Activated CD4-positive, alpha-beta memory T cell treated with anti-CD3 and anti-CD28 coated beads, Interleukin-2, amount 10 ng/mL, durations not matched to agents 7 days and 5 days (primary cell): ENCODE measurements at regions not wholly inside any gene's neighbourhood (a gene's known extent, or its start where the extent isn't known, plus 50 kb on each side); places are given as distances from the start of the nearest gene placed in this dataset.

Experiments
- CTCF ChIA-PET: fragments of 350-600 bp; sonication (Branson Sonifier 250); formaldehyde crosslinking; loops from one replicate; lab custom pipeline; 2021; ENCODE audit warnings: antibody characterized with exemption, inconsistent platforms; lab: Charles Lee
- POLR2A ChIA-PET: fragments of 350-600 bp; sonication (Branson Sonifier 250); formaldehyde crosslinking; loops from one replicate; lab custom pipeline; 2021; ENCODE audit warnings: antibody characterized with exemption; lab: Charles Lee
- DNase-seq: peaks from one replicate; pipeline ENCODE4 v3.0.0-alpha.2; 2020
- H3K27ac Mint-ChIP-seq: one replicate; pipeline ENCODE4 v1.8.0; 2021; ENCODE audit warnings: mild to moderate bottlenecking, mixed read lengths
- H3K27me3 Mint-ChIP-seq: one replicate; pipeline ENCODE4 v1.8.0; 2021; ENCODE audit warnings: mixed read lengths
- H3K36me3 Mint-ChIP-seq: one replicate; pipeline ENCODE4 v1.8.0; 2021; ENCODE audit warnings: low read depth, mixed read lengths
- H3K4me1 Mint-ChIP-seq: one replicate; pipeline ENCODE4 v1.8.0; 2021; ENCODE audit warnings: mixed read lengths
- H3K4me3 Mint-ChIP-seq: one replicate; pipeline ENCODE4 v1.8.0; 2021; ENCODE audit warnings: mild to moderate bottlenecking, mixed read lengths
- H3K9me3 Mint-ChIP-seq: one replicate; pipeline ENCODE4 v1.8.0; 2021; ENCODE audit warnings: mixed read lengths

- POLR2A ChIA-PET = no interaction called here
- Mint-ChIP-seq H3K27ac (no peak overlapping the region), H3K27me3 (peaks cover 6% of the 10 kb centered on the region), H3K36me3 (no peaks in the 10 kb centered on the region), H3K4me1 (no peaks in the 10 kb centered on the region), H3K4me3 (no peak overlapping the region), H3K9me3 (no peaks in the 10 kb centered on the region)
- no peak for DNase-seq
- CTCF ChIA-PET = no interaction called here
Observed at GRCh38 chr2:158732573-158733429, 62.3 kb upstream of the DAPL1 start.

DNA sequence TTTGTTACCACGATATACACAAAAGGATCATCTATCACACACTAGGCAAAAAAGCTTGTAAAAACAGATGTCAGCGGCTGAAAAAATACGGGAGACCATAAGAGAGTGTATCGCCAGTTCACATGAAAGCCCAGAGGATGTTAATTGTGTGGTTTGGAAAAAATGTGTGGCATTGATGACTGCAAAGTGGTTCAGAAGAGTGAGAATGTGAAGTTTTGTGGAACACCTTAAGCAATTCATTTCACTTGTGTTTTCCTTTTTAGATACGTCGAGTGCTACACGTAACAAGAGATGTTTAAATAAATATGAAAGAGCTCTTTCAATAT, 61.7 kb upstream of the DAPL1 start:
- ChIA-PET POLR2A (no interaction called here), CTCF (no interaction called here)
- no peak for DNase-seq
- H3K4me1 Mint-ChIP-seq = no peaks in the 10 kb centered on the region
- H3K36me3 Mint-ChIP-seq = no peaks in the 10 kb centered on the region
- no peak overlapping the region for H3K27ac Mint-ChIP-seq
- no peaks in the 10 kb centered on the region for H3K9me3 Mint-ChIP-seq
- no peak overlapping the region for H3K4me3 Mint-ChIP-seq
- peaks cover 6% of the 10 kb centered on the region for H3K27me3 Mint-ChIP-seq

- CTCF ChIA-PET = no interaction called here
- Mint-ChIP-seq H3K9me3 (no peaks in the 10 kb centered on the region), H3K4me1 (no peaks in the 10 kb centered on the region), H3K4me3 (no peak overlapping the region), H3K27ac (no peak overlapping the region), H3K27me3 (peaks cover 6% of the 10 kb centered on the region), H3K36me3 (no peaks in the 10 kb centered on the region)
- no peak for DNase-seq
- POLR2A ChIA-PET = no interaction called here
Observed at GRCh38 chr2:158734442-158734841, 60.7 kb upstream of the DAPL1 start.

DNA sequence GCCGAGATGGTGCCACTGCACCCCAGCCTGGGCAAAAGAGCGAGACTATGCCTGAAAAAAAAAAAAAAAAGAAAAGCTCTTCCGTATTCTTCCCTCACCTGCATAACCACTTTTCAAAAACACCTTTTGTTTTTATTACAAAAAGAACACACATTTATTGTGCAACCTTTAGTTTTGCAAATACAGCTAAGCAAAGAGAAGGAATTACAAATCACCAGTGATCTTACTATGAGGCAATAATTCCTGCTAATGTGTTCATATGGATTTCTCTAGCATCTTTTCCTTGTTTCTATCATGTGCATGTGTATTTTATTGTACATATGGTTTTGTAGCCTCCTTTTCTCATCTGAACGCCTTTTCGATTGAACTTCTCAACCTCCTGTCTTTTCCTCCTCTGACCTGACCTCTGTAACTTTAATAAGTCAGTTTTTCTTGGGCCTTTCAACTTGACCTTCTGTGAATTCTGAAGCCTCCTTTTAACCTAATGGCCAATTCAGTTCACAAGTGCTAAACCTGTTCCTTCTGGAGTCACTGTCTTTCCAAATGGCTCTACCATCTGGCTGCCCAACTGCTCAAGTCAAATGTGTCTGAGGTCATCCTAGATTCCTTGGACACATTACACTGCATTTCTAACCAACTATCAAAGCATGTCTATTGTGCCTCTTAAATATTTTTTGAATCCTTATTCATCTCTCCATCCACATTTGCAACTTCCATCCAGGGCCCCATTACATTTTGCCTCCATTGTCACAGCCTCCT, 59.1 kb upstream of the DAPL1 start:
- Mint-ChIP-seq H3K27ac (no peak overlapping the region), H3K27me3 (peaks cover 6% of the 10 kb centered on the region), H3K9me3 (no peaks in the 10 kb centered on the region), H3K36me3 (no peaks in the 10 kb centered on the region), H3K4me3 (no peak overlapping the region), H3K4me1 (no peaks in the 10 kb centered on the region)
- ChIA-PET CTCF (no interaction called here), POLR2A (no interaction called here)
- no peak for DNase-seq

- DNase-seq = no peak
- CTCF ChIA-PET = interaction anchor here (1.0 to 1.4 kb wide), 2 partner anchors 11 to 14 kb away, joined by 4 read pairs; no protein-coding TSS in a partner anchor
- Mint-ChIP-seq H3K4me1 (no peaks in the 10 kb centered on the region), H3K9me3 (no peaks in the 10 kb centered on the region), H3K27ac (no peak overlapping the region), H3K4me3 (no peak overlapping the region), H3K36me3 (no peaks in the 10 kb centered on the region), H3K27me3 (peaks cover 4% of the 10 kb centered on the region)
- POLR2A ChIA-PET = no interaction called here
Observed at GRCh38 chr2:158738363-158738762, 56.8 kb upstream of the DAPL1 start.

DNA sequence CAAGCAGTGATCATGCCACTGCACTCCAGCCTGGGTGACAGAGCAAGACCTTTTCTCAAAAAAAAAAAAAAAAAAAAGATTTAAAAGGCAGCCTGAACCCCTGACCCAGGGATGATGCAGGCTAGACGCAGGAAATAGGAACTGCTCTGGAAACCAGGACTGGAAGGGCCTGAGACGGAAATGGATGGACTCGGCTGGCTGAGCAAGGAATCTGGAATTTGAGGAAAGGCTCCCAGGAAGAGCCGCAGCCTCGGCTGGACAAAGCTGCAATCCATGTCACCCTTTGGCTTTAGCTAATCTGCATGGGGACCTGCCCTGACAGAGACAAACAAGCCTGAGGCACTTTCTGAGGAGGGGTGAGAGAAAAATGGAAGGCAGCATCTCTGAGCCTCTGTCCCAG, 55.0 kb upstream of the DAPL1 start:
- no peaks in the 10 kb centered on the region for H3K36me3 Mint-ChIP-seq
- H3K4me3 Mint-ChIP-seq = no peak overlapping the region
- H3K9me3 Mint-ChIP-seq = no peaks in the 10 kb centered on the region
- peaks cover 4% of the 10 kb centered on the region for H3K27me3 Mint-ChIP-seq
- DNase-seq = no peak
- no peak overlapping the region for H3K27ac Mint-ChIP-seq
- no peaks in the 10 kb centered on the region for H3K4me1 Mint-ChIP-seq
- ChIA-PET POLR2A (no interaction called here), CTCF (no interaction called here)

DNA sequence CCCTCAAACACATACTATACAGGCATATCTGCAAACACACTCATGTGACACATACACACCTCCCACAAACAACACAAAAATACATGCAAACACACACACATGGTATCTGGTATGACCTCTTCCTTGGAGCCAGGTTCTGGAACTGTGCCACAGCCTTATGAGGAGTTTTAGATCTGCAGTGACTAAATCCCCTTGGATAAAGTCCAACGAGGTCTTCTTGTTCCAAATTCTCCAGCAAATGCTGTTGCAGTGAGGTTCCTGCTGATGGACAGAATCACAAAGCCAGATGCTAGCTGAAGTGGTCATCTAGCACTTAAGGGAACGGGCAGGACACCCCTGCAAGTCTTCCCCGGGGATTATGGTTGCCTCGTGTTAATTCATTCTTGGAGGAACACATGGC, 54.5 kb upstream of the DAPL1 start:
- peaks cover 8% of the 10 kb centered on the region for H3K27me3 Mint-ChIP-seq
- ChIA-PET CTCF (no interaction called here), POLR2A (no interaction called here)

DNA sequence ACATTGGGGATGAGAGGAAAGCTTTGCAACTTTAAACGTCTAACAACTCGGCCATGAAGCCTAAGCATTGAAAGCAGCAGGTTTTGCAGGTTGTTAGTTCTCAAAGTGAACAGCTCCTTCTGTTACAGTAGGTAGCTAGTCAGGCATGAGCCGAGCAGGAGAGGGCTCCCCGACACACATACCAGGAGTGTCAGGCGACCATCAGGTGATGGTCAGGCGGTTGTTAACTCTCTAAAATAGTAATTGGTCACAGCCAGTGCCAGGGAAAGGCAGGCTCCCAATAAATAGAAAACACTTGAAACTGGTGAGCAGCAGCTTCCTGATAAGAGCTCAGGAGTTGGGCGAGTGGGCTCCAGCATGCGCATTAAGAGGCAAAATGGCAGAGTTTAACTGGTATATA, 53.5 kb upstream of the DAPL1 start:
- Mint-ChIP-seq H3K9me3 (no peaks in the 10 kb centered on the region), H3K27ac (no peak overlapping the region), H3K36me3 (no peaks in the 10 kb centered on the region), H3K4me3 (no peak overlapping the region), H3K4me1 (no peaks in the 10 kb centered on the region), H3K27me3 (peaks cover 9% of the 10 kb centered on the region)
- ChIA-PET CTCF (no interaction called here), POLR2A (no interaction called here)
- DNase-seq = no peak

More for the DNA sequence above, 54.5 kb upstream of the DAPL1 start:
- DNase-seq = no peak
- no peaks in the 10 kb centered on the region for H3K36me3 Mint-ChIP-seq
- H3K9me3 Mint-ChIP-seq = no peaks in the 10 kb centered on the region
- no peaks in the 10 kb centered on the region for H3K4me1 Mint-ChIP-seq
- no peak overlapping the region for H3K4me3 Mint-ChIP-seq
- no peak overlapping the region for H3K27ac Mint-ChIP-seq

- peaks cover 5% of the 10 kb centered on the region for H3K27me3 Mint-ChIP-seq
- ChIA-PET CTCF (interaction anchor here (0.7 to 4.4 kb wide), 2 partner anchors 11 to 720 kb away, joined by 4 to 27 read pairs; no protein-coding TSS in a partner anchor), POLR2A (no interaction called here)
- H3K4me1 Mint-ChIP-seq = no peaks in the 10 kb centered on the region
- no peak overlapping the region for H3K27ac Mint-ChIP-seq
- H3K4me3 Mint-ChIP-seq = no peak overlapping the region
- no peaks in the 10 kb centered on the region for H3K9me3 Mint-ChIP-seq
- no peaks in the 10 kb centered on the region for H3K36me3 Mint-ChIP-seq
- no peak for DNase-seq
Observed at GRCh38 chr2:158742536-158742935, 52.6 kb upstream of the DAPL1 start.

GRCh38 chr2:158743466-158743865, 51.7 kb upstream of the DAPL1 start:
- CTCF ChIA-PET = interaction anchor here (0.7 to 4.4 kb wide), 2 partner anchors 10 to 721 kb away, joined by 4 to 27 read pairs; no protein-coding TSS in a partner anchor
- POLR2A ChIA-PET = no interaction called here
- H3K36me3 Mint-ChIP-seq = no peaks in the 10 kb centered on the region
- H3K27me3 Mint-ChIP-seq = peaks cover 5% of the 10 kb centered on the region
- no peak for DNase-seq
- no peak overlapping the region for H3K27ac Mint-ChIP-seq
- H3K9me3 Mint-ChIP-seq = no peaks in the 10 kb centered on the region
- H3K4me1 Mint-ChIP-seq = no peaks in the 10 kb centered on the region
- no peak overlapping the region for H3K4me3 Mint-ChIP-seq

DNA sequence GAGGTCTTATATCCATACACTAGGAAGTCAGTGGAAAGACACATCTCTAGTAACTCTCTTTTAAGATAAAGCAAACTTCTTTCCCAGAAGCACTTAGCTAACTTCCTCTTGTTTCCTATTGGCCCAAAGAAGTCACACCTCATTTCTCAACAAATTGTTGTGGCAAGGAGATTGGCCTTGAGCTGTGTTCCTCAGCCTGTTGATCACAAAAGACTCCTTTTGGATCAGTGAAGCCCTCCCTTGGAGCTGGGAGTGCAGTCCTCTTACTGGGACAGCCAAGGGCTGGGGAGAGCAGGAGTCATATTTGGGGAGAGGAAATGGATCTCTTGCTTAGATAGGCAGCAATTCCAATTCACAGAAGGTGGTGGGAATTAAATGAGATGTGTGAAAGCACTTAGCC, 51.2 kb upstream of the DAPL1 start:
- Mint-ChIP-seq H3K27ac (no peak overlapping the region), H3K4me1 (no peaks in the 10 kb centered on the region), H3K9me3 (no peaks in the 10 kb centered on the region), H3K36me3 (no peaks in the 10 kb centered on the region), H3K27me3 (peaks cover 7% of the 10 kb centered on the region), H3K4me3 (no peak overlapping the region)
- CTCF ChIA-PET = interaction anchor here (4.4 kb wide), 1 partner anchor 10 kb away, joined by 27 read pairs; no protein-coding TSS in a partner anchor
- DNase-seq = no peak
- POLR2A ChIA-PET = no interaction called here

GRCh38 chr2:158745067-158745865, 49.9 kb upstream of the DAPL1 start:
- ChIA-PET CTCF (interaction anchor here (0.7 to 4.4 kb wide), 6 partner anchors 9 to 1443 kb away, joined by 3 to 27 read pairs (median 8); no protein-coding TSS in a partner anchor), POLR2A (no interaction called here)
- DNase-seq = peak; percentile 35
- H3K4me3 Mint-ChIP-seq = no peak overlapping the region
- H3K36me3 Mint-ChIP-seq = no peaks in the 10 kb centered on the region
- no peaks in the 10 kb centered on the region for H3K4me1 Mint-ChIP-seq
- no peak overlapping the region for H3K27ac Mint-ChIP-seq
- no peaks in the 10 kb centered on the region for H3K9me3 Mint-ChIP-seq
- peaks cover 15% of the 10 kb centered on the region for H3K27me3 Mint-ChIP-seq
